ENCODE measurements at regions not wholly inside any gene's neighbourhood (a gene's known extent, or its start where the extent isn't known, plus 50 kb on each side); places are given as distances from the start of the nearest gene placed in this dataset.

GRCh38 chr3:180138871-180139270 is 102.1 kb upstream of the PEX5L start:
- no peaks in the 10 kb centered on the region for H3K27me3 ChIP-seq (ENCODE audit: insufficient read depth, low read depth, severe bottlenecking)
- TF ChIP-seq, protein P1, sequence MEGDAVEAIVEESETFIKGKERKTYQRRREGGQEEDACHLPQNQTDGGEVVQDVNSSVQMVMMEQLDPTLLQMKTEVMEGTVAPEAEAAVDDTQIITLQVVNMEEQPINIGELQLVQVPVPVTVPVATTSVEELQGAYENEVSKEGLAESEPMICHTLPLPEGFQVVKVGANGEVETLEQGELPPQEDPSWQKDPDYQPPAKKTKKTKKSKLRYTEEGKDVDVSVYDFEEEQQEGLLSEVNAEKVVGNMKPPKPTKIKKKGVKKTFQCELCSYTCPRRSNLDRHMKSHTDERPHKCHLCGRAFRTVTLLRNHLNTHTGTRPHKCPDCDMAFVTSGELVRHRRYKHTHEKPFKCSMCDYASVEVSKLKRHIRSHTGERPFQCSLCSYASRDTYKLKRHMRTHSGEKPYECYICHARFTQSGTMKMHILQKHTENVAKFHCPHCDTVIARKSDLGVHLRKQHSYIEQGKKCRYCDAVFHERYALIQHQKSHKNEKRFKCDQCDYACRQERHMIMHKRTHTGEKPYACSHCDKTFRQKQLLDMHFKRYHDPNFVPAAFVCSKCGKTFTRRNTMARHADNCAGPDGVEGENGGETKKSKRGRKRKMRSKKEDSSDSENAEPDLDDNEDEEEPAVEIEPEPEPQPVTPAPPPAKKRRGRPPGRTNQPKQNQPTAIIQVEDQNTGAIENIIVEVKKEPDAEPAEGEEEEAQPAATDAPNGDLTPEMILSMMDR (IDR thresholded peaks at IDR 0.05; ENCODE audit: low read depth, low read length), result no peak
- DNase-seq, result no peak
- no peak overlapping the region for H3K27ac ChIP-seq
- H3K4me3 ChIP-seq (ENCODE audit: low read depth, low read length), result no peak overlapping the region
- no peaks in the 10 kb centered on the region for H3K36me3 ChIP-seq
- H3K9me3 ChIP-seq (ENCODE audit: severe bottlenecking), result no peaks in the 10 kb centered on the region

DNA sequence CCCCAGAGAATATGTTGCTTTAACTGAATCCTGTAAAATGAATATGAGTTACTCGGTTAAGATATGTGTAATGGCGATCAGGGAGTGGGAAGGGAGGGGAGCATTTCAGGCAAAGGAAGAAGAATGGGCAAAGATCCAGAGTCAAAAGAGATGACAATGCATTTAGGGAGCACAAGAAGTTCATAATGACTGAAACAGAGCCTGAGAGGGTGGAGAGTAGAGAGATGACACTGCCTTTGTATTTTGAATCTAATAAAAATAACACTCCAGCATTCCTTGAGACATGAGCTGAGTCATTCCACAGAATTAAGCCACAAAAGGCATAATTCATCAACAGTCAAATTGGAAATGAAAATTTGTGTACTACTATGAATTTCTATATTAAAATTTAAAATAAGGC is 105.3 kb upstream of the PEX5L start:
- H3K27ac ChIP-seq, result no peak overlapping the region
- no peaks in the 10 kb centered on the region for H3K27me3 ChIP-seq (ENCODE audit: insufficient read depth, low read depth, severe bottlenecking)
- no peak overlapping the region for H3K4me3 ChIP-seq (ENCODE audit: low read depth, low read length)
- DNase-seq, result no peak
- no peaks in the 10 kb centered on the region for H3K9me3 ChIP-seq (ENCODE audit: severe bottlenecking)
- TF ChIP-seq, protein P1 (IDR thresholded peaks at IDR 0.05; ENCODE audit: low read depth, low read length), result no peak
- no peaks in the 10 kb centered on the region for H3K36me3 ChIP-seq

DNA sequence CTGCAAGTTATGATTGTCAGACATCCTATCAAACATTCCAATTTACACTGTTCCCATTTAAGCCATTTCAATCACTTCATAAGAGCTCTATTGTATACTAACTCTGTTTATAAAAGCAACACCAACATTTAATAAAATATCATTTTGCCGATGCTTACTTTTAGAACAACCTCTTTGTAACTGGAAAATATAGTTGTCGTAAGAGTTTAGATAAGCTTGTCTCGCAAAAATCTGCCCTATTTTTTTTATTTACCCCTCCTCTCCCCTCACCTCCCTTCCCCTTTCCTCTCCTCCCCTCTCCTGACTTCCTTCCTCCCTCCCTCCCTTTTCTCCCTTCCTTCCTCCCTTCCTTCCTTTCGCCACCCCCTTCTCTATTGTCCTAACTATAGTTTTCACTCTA is 105.7 kb upstream of the PEX5L start:
- no peak overlapping the region for H3K27ac ChIP-seq
- TF ChIP-seq, protein P1 (IDR thresholded peaks at IDR 0.05; ENCODE audit: low read depth, low read length), result no peak
- no peaks in the 10 kb centered on the region for H3K27me3 ChIP-seq (ENCODE audit: insufficient read depth, low read depth, severe bottlenecking)
- H3K4me3 ChIP-seq (ENCODE audit: low read depth, low read length), result no peak overlapping the region
- no peaks in the 10 kb centered on the region for H3K36me3 ChIP-seq
- H3K9me3 ChIP-seq (ENCODE audit: severe bottlenecking), result no peaks in the 10 kb centered on the region
- DNase-seq, result no peak

DNA sequence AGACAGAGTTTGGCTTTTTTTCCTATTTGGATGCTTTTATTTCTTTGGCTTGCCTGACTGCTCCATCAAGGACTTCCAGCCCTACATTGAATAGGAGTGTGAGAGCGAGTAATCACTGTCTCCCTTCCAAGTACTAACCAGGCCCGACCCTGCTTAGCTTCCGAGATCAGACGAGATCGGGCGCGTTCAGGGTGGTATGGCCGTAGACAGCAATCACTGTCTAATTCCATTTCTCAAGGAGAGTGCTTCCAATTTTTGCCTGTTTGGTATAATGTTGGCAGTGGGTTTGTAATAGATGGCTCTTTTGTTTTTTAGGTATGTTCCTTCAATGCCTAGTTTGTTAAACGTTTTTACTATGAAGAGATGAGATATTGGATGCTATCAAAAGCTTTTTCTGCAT is 125.0 kb upstream of the PEX5L start:
- Histone ChIP-seq H3K36me3 (no peaks in the 10 kb centered on the region), H3K4me3 (ENCODE audit: low read depth, low read length) (no peak overlapping the region)

GRCh38 chr3:180175572-180175971 is 138.8 kb upstream of the PEX5L start:
- no peaks in the 10 kb centered on the region for H3K27me3 ChIP-seq (ENCODE audit: insufficient read depth, low read depth, severe bottlenecking)
- no peak overlapping the region for H3K27ac ChIP-seq
- DNase-seq, result no peak
- H3K9me3 ChIP-seq (ENCODE audit: severe bottlenecking), result no peaks in the 10 kb centered on the region
- TF ChIP-seq, protein P1 (IDR thresholded peaks at IDR 0.05; ENCODE audit: low read depth, low read length), result no peak
- no peaks in the 10 kb centered on the region for H3K36me3 ChIP-seq
- no peak overlapping the region for H3K4me3 ChIP-seq (ENCODE audit: low read depth, low read length)

More for the DNA sequence above, 125.0 kb upstream of the PEX5L start:
- Histone ChIP-seq H3K27me3 (ENCODE audit: insufficient read depth, low read depth, severe bottlenecking) (no peaks in the 10 kb centered on the region), H3K9me3 (ENCODE audit: severe bottlenecking) (no peaks in the 10 kb centered on the region), H3K27ac (no peak overlapping the region)
- DNase-seq, result no peak
- TF ChIP-seq, protein P1 (IDR thresholded peaks at IDR 0.05; ENCODE audit: low read depth, low read length), result no peak

- no peak for DNase-seq
- Histone ChIP-seq H3K27me3 (ENCODE audit: insufficient read depth, low read depth, severe bottlenecking) (no peaks in the 10 kb centered on the region), H3K27ac (no peak overlapping the region), H3K4me3 (ENCODE audit: low read depth, low read length) (no peak overlapping the region), H3K36me3 (no peaks in the 10 kb centered on the region), H3K9me3 (ENCODE audit: severe bottlenecking) (no peaks in the 10 kb centered on the region)
- TF ChIP-seq, protein P1 (IDR thresholded peaks at IDR 0.05; ENCODE audit: low read depth, low read length), result no peak
These were observed 139.3 kb upstream of the PEX5L start for GRCh38 chr3:180176059-180176458.

Data from WERI-Rb-1 (cell line).